GM21515 (cell line): ENCODE measurements at regions not wholly inside any gene's neighbourhood (a gene's known extent, or its start where the extent isn't known, plus 50 kb on each side); places are given as distances from the start of the nearest gene placed in this dataset.
"Not testable (repeated sequence)": the region's sequence is repeated elsewhere in the genome, so short reads cannot be mapped to it uniquely, and the experiment has no call there.

Source experiments
- ATAC-seq: cut with Tn5 transposase; IDR thresholded peaks from one replicate; pipeline ENCODE4 v1.9.1; 2021; ENCODE audit not compliant: unreplicated experiment

- ATAC-seq, result no peak
These were observed 204.8 kb upstream of the MAGI2 start for GRCh38 chr7:79658304-79658703.

- no peak for ATAC-seq
These were observed 199.7 kb upstream of the MAGI2 start for GRCh38 chr7:79653136-79653631.

GRCh38 chr7:79652619-79653018, 199.2 kb upstream of the MAGI2 start:
- no peak for ATAC-seq

- no peak for ATAC-seq
These were observed 194.2 kb upstream of the MAGI2 start for GRCh38 chr7:79647711-79648110.

- ATAC-seq, result no peak
These were observed 192.8 kb upstream of the MAGI2 start for GRCh38 chr7:79646278-79646677.

GRCh38 chr7:79636849-79637248, 183.4 kb upstream of the MAGI2 start:
- no peak for ATAC-seq

- not testable (repeated sequence) for ATAC-seq
These were observed 172.5 kb upstream of the MAGI2 start for GRCh38 chr7:79625921-79626320.

- ATAC-seq, result no peak
These were observed 170.9 kb upstream of the MAGI2 start for GRCh38 chr7:79624336-79624735.

- ATAC-seq, result no peak
These were observed 169.3 kb upstream of the MAGI2 start for GRCh38 chr7:79622781-79623180.

GRCh38 chr7:79620291-79620690, 166.8 kb upstream of the MAGI2 start:
- ATAC-seq, result no peak

- no peak for ATAC-seq
These were observed 165.7 kb upstream of the MAGI2 start for GRCh38 chr7:79619216-79619615.

- ATAC-seq, result no peak
These were observed 162.6 kb upstream of the MAGI2 start for GRCh38 chr7:79615871-79616640.

GRCh38 chr7:79615466-79615865, 162.0 kb upstream of the MAGI2 start:
- no peak for ATAC-seq

- no peak for ATAC-seq
These were observed 159.4 kb upstream of the MAGI2 start for GRCh38 chr7:79612903-79613302.

GRCh38 chr7:79612022-79612421, 158.6 kb upstream of the MAGI2 start:
- ATAC-seq, result no peak

- ATAC-seq, result no peak
These were observed 157.4 kb upstream of the MAGI2 start for GRCh38 chr7:79610748-79611304.

GRCh38 chr7:79610313-79610712, 156.8 kb upstream of the MAGI2 start:
- no peak for ATAC-seq

GRCh38 chr7:79608005-79608404, 154.5 kb upstream of the MAGI2 start:
- ATAC-seq, result no peak

GRCh38 chr7:79604841-79605240, 151.4 kb upstream of the MAGI2 start:
- no peak for ATAC-seq

GRCh38 chr7:79598351-79598750, 144.9 kb upstream of the MAGI2 start:
- no peak for ATAC-seq

- not testable (repeated sequence) for ATAC-seq
These were observed 141.2 kb upstream of the MAGI2 start for GRCh38 chr7:79594671-79595070.

- ATAC-seq, result no peak
These were observed 140.4 kb upstream of the MAGI2 start for GRCh38 chr7:79593866-79594301.
